Tibial nerve (tissue), 4 donors: ENCODE measurements at regions not wholly inside any gene's neighbourhood (a gene's known extent, or its start where the extent isn't known, plus 50 kb on each side); places are given as distances from the start of the nearest gene placed in this dataset.

Experiments
- DNase-seq, 2 donors: peaks; one replicate each; pipeline ENCODE4 v3.0.0-alpha.2; 2019; ENCODE audit warnings: low spot score in 2 of 2
- H3K27ac ChIP-seq, 4 donors: fragments of 200-600 bp; sonication (generic) in 3 of 4; one replicate each; pipeline ENCODE4 v1.5.1; 2017 to 2019; ENCODE audit warnings: mild to moderate bottlenecking in 1 of 4
- H3K27me3 ChIP-seq, 2 donors: fragments of 200-600 bp; sonication (generic) in 1 of 2; one replicate each; pipeline versions ENCODE4 v1.5.1 to v1.6.0; 2017 to 2019
- H3K36me3 ChIP-seq, 3 donors: fragments of 200-600 bp; sonication (generic); one replicate each; pipeline ENCODE4 v1.5.1; 2018 to 2019
- H3K4me1 ChIP-seq, 4 donors: fragments of 200-600 bp; sonication (generic) in 3 of 4; one replicate each; pipeline ENCODE4 v1.5.1; 2017 to 2019
- H3K4me3 ChIP-seq, 4 donors: fragments of 200-600 bp; sonication (generic) in 3 of 4; one replicate each; pipeline ENCODE4 v1.5.1; 2017 to 2019; ENCODE audit warnings: mild to moderate bottlenecking in 1 of 4, moderate library complexity in 1 of 4
- H3K9me3 ChIP-seq, 4 donors: fragments of 200-600 bp; sonication (generic) in 3 of 4; one replicate each; pipeline ENCODE4 v1.5.1; 2017 to 2019
- EP300 ChIP-seq, 2 donors: sonication (generic); formaldehyde crosslinking; IDR thresholded peaks; one replicate each; pipeline ENCODE4 v1.6.1; 2017; ENCODE audit warnings: antibody characterized with exemption in 2 of 2, mild to moderate bottlenecking in 1 of 2
- POLR2A ChIP-seq, 2 donors: fragments of 450-650 bp; IDR thresholded peaks; one replicate each; pipeline ENCODE4 v1.6.1; 2017; ENCODE audit warnings: antibody characterized with exemption in 2 of 2, mild to moderate bottlenecking in 2 of 2, moderate library complexity in 2 of 2
- WGBS, 2 donors: methylation state at CpG; one replicate each; pipeline ENCODE4 v1.1.5; 2018; 5-methylcytosine and 5-hydroxymethylcytosine counted together
- TF ChIP-seq, protein P1 (sequence below), 5 experiments: fragments of 200-600 bp in 3 of 5; fragments of 450-650 bp in 2 of 5; sonication (generic) in 3 of 5; IDR thresholded peaks; one replicate each; pipeline ENCODE4 v1.5.1; 2016 to 2019; ENCODE audit warnings: antibody characterized with exemption in 5 of 5, mild to moderate bottlenecking in 3 of 5, moderate library complexity in 2 of 5

GRCh38 chr2:150931451-150931850 is 330.2 kb downstream of the RBM43 start:
- Histone ChIP-seq H3K4me3 (no peak overlapping the region), H3K4me1 (no peaks in the 10 kb centered on the region), H3K36me3 (no peaks in the 10 kb centered on the region), H3K27me3 (no peaks in the 10 kb centered on the region), H3K9me3 (no peaks in the 10 kb centered on the region), H3K27ac (no peak overlapping the region)
- WGBS, 2 donors = 83 to 92% methylated on average over 3 of the region's 3 CpGs
- DNase-seq = no peak
- TF ChIP-seq, protein P1, sequence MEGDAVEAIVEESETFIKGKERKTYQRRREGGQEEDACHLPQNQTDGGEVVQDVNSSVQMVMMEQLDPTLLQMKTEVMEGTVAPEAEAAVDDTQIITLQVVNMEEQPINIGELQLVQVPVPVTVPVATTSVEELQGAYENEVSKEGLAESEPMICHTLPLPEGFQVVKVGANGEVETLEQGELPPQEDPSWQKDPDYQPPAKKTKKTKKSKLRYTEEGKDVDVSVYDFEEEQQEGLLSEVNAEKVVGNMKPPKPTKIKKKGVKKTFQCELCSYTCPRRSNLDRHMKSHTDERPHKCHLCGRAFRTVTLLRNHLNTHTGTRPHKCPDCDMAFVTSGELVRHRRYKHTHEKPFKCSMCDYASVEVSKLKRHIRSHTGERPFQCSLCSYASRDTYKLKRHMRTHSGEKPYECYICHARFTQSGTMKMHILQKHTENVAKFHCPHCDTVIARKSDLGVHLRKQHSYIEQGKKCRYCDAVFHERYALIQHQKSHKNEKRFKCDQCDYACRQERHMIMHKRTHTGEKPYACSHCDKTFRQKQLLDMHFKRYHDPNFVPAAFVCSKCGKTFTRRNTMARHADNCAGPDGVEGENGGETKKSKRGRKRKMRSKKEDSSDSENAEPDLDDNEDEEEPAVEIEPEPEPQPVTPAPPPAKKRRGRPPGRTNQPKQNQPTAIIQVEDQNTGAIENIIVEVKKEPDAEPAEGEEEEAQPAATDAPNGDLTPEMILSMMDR (IDR thresholded peaks at IDR 0.05) = no peak
- no peak for TF ChIP-seq EP300 (IDR thresholded peaks at IDR 0.05)
- TF ChIP-seq POLR2A (IDR thresholded peaks at IDR 0.05) = no peak

GRCh38 chr2:150925611-150926010 is 336.1 kb downstream of the RBM43 start:
- TF ChIP-seq EP300 (IDR thresholded peaks at IDR 0.05) = no peak
- TF ChIP-seq POLR2A (IDR thresholded peaks at IDR 0.05) = no peak
- TF ChIP-seq, protein P1 (IDR thresholded peaks at IDR 0.05) = no peak
- Histone ChIP-seq H3K27me3 (no peaks in the 10 kb centered on the region), H3K36me3 (no peaks in the 10 kb centered on the region), H3K9me3 (no peaks in the 10 kb centered on the region), H3K27ac (no peak overlapping the region), H3K4me3 (no peak overlapping the region), H3K4me1 (no peaks in the 10 kb centered on the region)
- DNase-seq = no peak

- DNase-seq = no peak
Observed at GRCh38 chr2:150924878-150925277, 336.8 kb downstream of the RBM43 start.

DNA sequence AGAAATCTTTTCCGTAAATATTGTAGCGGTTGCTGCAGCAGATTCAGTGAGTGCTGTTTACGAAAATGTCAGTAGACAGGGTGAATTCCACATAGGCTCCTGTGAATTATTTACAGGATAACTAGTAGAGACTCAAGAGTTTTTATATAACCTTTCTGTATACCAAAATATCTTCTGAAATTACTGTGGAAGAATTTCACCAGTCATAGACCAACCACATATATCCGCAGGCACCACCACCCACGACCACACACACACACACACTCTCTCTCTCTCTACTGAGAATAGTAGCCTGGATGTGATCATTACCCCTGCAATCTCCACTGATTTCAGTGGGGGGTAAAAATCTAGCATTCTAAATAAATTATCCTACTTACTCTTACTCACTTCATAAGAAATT is 341.8 kb downstream of the RBM43 start:
- no peaks in the 10 kb centered on the region for H3K27me3 ChIP-seq

More at GRCh38 chr2:150924878-150925277, 336.8 kb downstream of the RBM43 start:
- WGBS, 2 donors = 27 to 31% methylated on average over 5 of the region's 5 CpGs
- H3K4me3 ChIP-seq = no peak overlapping the region
- TF ChIP-seq, protein P1 (IDR thresholded peaks at IDR 0.05) = no peak
- TF ChIP-seq POLR2A (IDR thresholded peaks at IDR 0.05) (no peak), EP300 (IDR thresholded peaks at IDR 0.05) (no peak)
- no peaks in the 10 kb centered on the region for H3K27me3 ChIP-seq
- H3K27ac ChIP-seq = no peak overlapping the region
- H3K4me1 ChIP-seq = no peaks in the 10 kb centered on the region
- H3K9me3 ChIP-seq = no peaks in the 10 kb centered on the region
- H3K36me3 ChIP-seq = no peaks in the 10 kb centered on the region

DNA sequence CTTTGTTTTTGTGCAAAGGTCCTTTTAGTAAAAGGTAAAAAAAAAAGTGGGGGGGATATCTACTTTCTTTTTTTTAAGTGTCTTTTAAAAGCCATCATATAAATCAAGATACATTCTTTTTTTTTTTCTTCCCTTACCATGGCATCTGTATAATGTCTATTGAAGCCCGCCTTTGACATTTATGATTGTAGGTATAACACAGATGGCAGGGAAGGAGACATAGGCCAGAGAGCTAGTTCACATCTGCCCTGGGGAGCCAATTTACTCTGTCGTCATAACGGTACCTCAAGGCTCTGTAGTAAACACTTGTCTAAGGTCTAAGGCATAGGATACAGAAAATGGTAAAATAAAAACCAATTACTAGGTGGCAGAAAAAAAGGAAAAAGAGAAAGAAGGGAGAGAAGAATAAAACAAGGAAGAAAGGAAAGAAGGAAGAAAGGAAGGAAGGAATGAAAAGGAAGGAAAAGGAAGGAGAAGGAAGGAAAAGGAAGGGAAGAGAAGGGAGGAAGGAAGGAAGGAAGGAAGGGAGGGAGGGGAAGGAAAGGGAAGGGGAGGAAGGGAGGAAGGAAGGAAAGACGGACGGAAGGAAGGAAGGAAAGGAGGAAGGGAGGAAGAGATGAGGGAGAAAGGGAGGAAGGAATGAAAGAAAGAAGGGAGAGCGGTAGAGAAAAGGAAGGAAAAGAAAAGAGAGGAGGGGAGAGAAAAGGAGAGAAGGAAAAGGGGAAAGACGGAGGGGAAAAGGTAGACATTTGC is 343.5 kb downstream of the RBM43 start:
- no peak for DNase-seq
- Histone ChIP-seq H3K27me3 (no peaks in the 10 kb centered on the region), H3K4me1 (no peaks in the 10 kb centered on the region), H3K4me3 (no peak overlapping the region), H3K9me3 (no peaks in the 10 kb centered on the region), H3K36me3 (no peaks in the 10 kb centered on the region), H3K27ac (no peak overlapping the region)
- no peak for TF ChIP-seq EP300 (IDR thresholded peaks at IDR 0.05)
- no peak for TF ChIP-seq POLR2A (IDR thresholded peaks at IDR 0.05)
- TF ChIP-seq, protein P1 (IDR thresholded peaks at IDR 0.05) = no peak
- 85 to 88% methylated on average over 7 of the region's 7 CpGs for whole genome bisulfite sequencing, 2 donors

More for the DNA sequence above, 341.8 kb downstream of the RBM43 start:
- H3K4me3 ChIP-seq = no peak overlapping the region
- TF ChIP-seq EP300 (IDR thresholded peaks at IDR 0.05) (no peak), POLR2A (IDR thresholded peaks at IDR 0.05) (no peak)
- TF ChIP-seq, protein P1 (IDR thresholded peaks at IDR 0.05) = no peak
- no peaks in the 10 kb centered on the region for H3K36me3 ChIP-seq
- no peaks in the 10 kb centered on the region for H3K4me1 ChIP-seq
- H3K9me3 ChIP-seq = no peaks in the 10 kb centered on the region
- no peak for DNase-seq
- no peak overlapping the region for H3K27ac ChIP-seq
- WGBS, 2 donors = 71 to 72% methylated on average over 5 of the region's 5 CpGs
